PFSK-1 (cell line): ENCODE measurements at regions not wholly inside any gene's neighbourhood (a gene's known extent, or its start where the extent isn't known, plus 50 kb on each side); places are given as distances from the start of the nearest gene placed in this dataset.

ENCODE experiments used
- FOXP2 ChIP-seq: optimal IDR thresholded peaks from 2 replicates; pipeline ENCODE3; 2011; ENCODE audit warnings: borderline replicate concordance, control low read depth, inconsistent platforms; ENCODE audit not compliant: insufficient read depth; ENCODE audit errors: extremely low read length, extremely low read depth
- POLR2AphosphoS5 ChIP-seq: IDR thresholded peaks from 2 replicates; pipeline ENCODE4 v1.6.1; 2012; ENCODE audit warnings: low read depth, mild to moderate bottlenecking, control low read depth, low read length, moderate library complexity
- SIN3A ChIP-seq: IDR thresholded peaks from 2 replicates; pipeline ENCODE4 v1.6.1; 2012; ENCODE audit warnings: mild to moderate bottlenecking, low read length, moderate library complexity, borderline replicate concordance; ENCODE audit not compliant: insufficient read depth
- TAF1 ChIP-seq: IDR thresholded peaks from 2 replicates; pipeline ENCODE4 v1.6.1; 2012; ENCODE audit warnings: low read length, control low read depth, borderline replicate concordance; ENCODE audit not compliant: insufficient read depth
- TF ChIP-seq, protein P1 (sequence below), 2 experiments: IDR thresholded peaks; 2 replicates each; pipeline versions ENCODE4 v1.6.1 to v1.8.0; 2011 to 2012; ENCODE audit warnings: low read depth in 2 of 2, low read length in 2 of 2, control low read depth in 1 of 2, inconsistent platforms in 1 of 2, mild to moderate bottlenecking in 1 of 2, moderate library complexity in 1 of 2; ENCODE audit not compliant: insufficient read depth in 1 of 2

DNA sequence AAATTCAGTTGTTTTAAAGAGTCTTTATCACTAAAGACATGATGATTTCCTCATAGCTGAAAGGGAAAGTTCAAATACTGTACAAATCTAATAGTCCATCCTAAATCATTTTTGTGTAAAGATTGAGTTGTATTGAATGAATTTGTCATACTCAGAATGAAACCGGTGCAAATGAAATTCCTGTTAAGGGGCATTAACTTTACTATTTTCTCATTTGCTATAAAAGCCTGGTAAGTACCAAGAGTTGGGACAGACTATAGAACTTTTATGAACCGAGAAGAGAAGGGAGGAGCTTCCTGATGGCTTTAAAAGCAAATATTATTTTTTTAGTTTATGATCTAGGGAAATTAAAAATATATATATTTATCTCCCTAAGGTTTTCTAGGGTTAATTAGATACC is 260.0 kb upstream of the AKR1E2 start:
- TF ChIP-seq TAF1 = no peak
- TF ChIP-seq, protein P1, sequence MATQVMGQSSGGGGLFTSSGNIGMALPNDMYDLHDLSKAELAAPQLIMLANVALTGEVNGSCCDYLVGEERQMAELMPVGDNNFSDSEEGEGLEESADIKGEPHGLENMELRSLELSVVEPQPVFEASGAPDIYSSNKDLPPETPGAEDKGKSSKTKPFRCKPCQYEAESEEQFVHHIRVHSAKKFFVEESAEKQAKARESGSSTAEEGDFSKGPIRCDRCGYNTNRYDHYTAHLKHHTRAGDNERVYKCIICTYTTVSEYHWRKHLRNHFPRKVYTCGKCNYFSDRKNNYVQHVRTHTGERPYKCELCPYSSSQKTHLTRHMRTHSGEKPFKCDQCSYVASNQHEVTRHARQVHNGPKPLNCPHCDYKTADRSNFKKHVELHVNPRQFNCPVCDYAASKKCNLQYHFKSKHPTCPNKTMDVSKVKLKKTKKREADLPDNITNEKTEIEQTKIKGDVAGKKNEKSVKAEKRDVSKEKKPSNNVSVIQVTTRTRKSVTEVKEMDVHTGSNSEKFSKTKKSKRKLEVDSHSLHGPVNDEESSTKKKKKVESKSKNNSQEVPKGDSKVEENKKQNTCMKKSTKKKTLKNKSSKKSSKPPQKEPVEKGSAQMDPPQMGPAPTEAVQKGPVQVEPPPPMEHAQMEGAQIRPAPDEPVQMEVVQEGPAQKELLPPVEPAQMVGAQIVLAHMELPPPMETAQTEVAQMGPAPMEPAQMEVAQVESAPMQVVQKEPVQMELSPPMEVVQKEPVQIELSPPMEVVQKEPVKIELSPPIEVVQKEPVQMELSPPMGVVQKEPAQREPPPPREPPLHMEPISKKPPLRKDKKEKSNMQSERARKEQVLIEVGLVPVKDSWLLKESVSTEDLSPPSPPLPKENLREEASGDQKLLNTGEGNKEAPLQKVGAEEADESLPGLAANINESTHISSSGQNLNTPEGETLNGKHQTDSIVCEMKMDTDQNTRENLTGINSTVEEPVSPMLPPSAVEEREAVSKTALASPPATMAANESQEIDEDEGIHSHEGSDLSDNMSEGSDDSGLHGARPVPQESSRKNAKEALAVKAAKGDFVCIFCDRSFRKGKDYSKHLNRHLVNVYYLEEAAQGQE (IDR thresholded peaks at IDR 0.05; ENCODE audit: insufficient read depth in 1 of 2, low read depth in 2 of 2, low read length in 2 of 2) = no peak
- no peak for TF ChIP-seq SIN3A
- TF ChIP-seq POLR2AphosphoS5 = no peak
- no peak for TF ChIP-seq FOXP2
